ENCODE measurements at regions not wholly inside any gene's neighbourhood (a gene's known extent, or its start where the extent isn't known, plus 50 kb on each side); places are given as distances from the start of the nearest gene placed in this dataset.
"Not testable (repeated sequence)": the region's sequence is repeated elsewhere in the genome, so short reads cannot be mapped to it uniquely, and the experiment has no call there.

DNA sequence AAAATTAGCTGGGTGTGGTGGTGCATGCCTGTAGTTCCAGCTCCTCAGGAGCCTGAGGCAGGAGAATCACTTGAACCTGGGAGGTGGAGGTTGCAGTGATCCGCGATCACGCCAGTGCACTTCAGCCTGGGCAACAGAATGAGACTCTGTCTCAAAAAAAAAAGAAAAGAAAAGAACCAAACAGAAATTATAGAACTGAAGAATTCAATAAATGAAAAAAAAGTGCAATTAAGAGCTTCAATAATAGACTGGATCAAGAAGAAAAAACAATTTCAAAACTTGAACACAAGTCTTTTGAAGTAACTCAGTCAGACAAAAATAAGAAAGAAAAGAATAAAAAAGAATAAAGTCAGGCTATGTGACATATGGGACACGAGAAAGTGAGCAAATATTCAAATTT is 175.8 kb upstream of the ZSWIM2 start:
- POLR2A ChIA-PET = no interaction called here
- no peak for DNase-seq (ENCODE audit: extremely low spot score)
- CTCF ChIA-PET = no interaction called here
- TF ChIP-seq BHLHE40 (IDR thresholded peaks at IDR 0.05; ENCODE audit: borderline replicate concordance) = no peak
- TF ChIP-seq, protein P1, sequence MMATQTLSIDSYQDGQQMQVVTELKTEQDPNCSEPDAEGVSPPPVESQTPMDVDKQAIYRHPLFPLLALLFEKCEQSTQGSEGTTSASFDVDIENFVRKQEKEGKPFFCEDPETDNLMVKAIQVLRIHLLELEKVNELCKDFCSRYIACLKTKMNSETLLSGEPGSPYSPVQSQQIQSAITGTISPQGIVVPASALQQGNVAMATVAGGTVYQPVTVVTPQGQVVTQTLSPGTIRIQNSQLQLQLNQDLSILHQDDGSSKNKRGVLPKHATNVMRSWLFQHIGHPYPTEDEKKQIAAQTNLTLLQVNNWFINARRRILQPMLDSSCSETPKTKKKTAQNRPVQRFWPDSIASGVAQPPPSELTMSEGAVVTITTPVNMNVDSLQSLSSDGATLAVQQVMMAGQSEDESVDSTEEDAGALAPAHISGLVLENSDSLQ (IDR thresholded peaks at IDR 0.05) = no peak
- no peak for TF ChIP-seq SP1 (IDR thresholded peaks at IDR 0.05)

DNA sequence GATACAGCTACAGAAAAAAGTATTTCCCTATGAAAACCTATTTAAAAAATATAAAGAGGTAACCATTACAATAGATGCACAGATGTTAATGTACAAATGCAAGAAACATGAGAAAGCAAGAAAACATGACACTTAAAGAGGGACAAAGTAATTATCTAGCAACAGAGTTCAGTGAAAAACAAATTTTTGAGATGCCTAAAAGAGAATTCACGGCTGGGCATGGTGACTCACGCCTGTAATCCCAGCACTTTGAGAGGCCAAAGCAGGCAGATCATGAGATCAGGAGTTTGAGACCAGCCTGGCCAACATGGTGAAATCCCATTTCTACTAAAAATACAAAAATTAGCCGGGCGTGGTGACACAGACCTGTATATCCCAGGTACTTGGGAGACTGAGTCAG is 175.0 kb upstream of the ZSWIM2 start:
- DNase-seq (ENCODE audit: extremely low spot score); CTCF ChIA-PET; POLR2A ChIA-PET: not testable (repeated sequence)

DNA sequence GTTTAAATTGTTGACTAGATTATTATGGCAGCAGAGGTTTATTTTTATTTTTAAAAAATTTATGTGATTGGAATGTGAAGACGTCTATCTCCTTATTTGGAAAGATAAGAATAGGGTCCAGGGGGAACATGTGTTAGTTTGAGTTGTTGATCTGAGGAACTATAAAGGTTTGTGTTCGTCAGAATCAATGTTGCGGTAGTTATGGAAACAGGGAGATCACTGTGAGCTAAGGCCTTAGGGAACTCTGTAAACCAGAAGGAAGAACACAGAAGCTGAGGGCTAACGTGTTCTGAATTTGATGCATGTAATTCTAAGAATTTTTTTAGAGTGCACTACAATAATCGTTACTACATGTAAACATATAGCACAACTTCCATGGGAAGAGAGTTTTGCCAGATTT is 168.5 kb upstream of the ZSWIM2 start:
- ChIA-PET CTCF (no interaction called here), POLR2A (no interaction called here)
- DNase-seq (ENCODE audit: extremely low spot score) = no peak
- no peak for TF ChIP-seq LEF1 (IDR thresholded peaks at IDR 0.05; ENCODE audit: borderline replicate concordance)
- no peak for TF ChIP-seq NFRKB (IDR thresholded peaks at IDR 0.05)
- no peak for TF ChIP-seq TARDBP (IDR thresholded peaks at IDR 0.05)
- TF ChIP-seq FOXK2 (IDR thresholded peaks at IDR 0.05) = no peak
- no peak for TF ChIP-seq ZNF384 (IDR thresholded peaks at IDR 0.05)
- TF ChIP-seq, protein P1 (IDR thresholded peaks at IDR 0.05) = no peak
- no peak for TF ChIP-seq CTBP1 (IDR thresholded peaks at IDR 0.05; ENCODE audit: borderline replicate concordance)
- no peak for TF ChIP-seq HDGF (IDR thresholded peaks at IDR 0.05; ENCODE audit: borderline replicate concordance)
- no peak for TF ChIP-seq ELF4 (IDR thresholded peaks at IDR 0.05)
- no peak for TF ChIP-seq BHLHE40 (IDR thresholded peaks at IDR 0.05; ENCODE audit: borderline replicate concordance)

DNA sequence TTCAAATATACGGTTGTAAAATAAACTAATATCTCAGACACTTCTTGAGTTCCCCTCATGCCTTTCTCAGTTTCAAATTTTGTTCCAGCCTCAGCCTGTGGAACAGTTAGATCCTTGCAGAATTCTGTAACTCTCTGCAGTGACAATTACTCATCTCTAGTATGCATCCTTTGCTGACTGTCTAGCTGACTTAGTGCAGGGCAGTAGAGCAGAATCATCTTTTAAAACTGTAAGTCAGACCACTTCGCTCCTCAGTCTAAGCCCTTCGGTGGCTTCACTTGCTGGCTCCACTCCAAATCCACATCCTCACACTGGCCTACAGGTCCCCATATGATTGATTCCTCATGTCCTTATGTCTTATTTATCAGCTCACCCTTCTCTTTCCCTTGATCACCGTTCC is 164.1 kb upstream of the ZSWIM2 start:
- TF ChIP-seq CTBP1 (IDR thresholded peaks at IDR 0.05; ENCODE audit: borderline replicate concordance) (no peak), SUZ12 (IDR thresholded peaks at IDR 0.05) (no peak), FOXK2 (IDR thresholded peaks at IDR 0.05) (no peak), NFRKB (IDR thresholded peaks at IDR 0.05) (no peak)
- TF ChIP-seq, protein P1 (IDR thresholded peaks at IDR 0.05) = no peak
- no peak for DNase-seq (ENCODE audit: extremely low spot score)
- POLR2A ChIA-PET = no interaction called here
- CTCF ChIA-PET = no interaction called here

DNA sequence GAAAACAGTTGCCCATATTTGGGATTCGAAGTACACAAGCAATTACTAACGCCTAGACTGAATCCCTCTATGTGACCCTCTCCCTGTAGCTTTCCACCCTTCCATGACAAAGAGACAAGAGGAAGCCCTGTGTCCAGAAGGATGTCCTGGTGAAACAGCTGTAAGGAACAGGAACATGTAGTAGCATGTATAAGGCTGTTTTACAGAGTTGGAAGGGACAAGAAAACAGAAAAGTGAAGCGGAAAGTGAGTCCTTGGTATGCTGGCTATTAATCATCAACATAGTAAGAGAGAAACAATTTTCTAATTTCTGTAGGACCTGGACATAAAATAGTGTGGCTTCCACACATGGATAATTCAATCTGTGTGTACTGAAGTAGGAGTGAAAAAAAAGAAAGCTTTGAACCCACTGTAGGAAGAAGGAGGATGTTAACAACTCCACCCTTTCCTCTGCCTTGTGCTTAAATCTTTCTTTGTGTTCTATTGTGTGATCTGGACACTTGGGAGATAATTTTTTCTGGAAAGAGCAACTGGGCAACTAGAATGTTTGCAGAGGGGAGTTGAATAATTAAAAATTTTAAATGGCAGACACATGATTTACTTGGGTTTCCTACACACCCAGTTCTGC is 162.3 kb upstream of the ZSWIM2 start:
- DNase-seq (ENCODE audit: extremely low spot score) = no peak
- POLR2A ChIA-PET = no interaction called here
- CTCF ChIA-PET = no interaction called here
- no peak for TF ChIP-seq NFRKB (IDR thresholded peaks at IDR 0.05)
- TF ChIP-seq FOXM1 (IDR thresholded peaks at IDR 0.05; ENCODE audit: borderline replicate concordance) = no peak
- no peak for TF ChIP-seq FOXA1 (IDR thresholded peaks at IDR 0.05)
- TF ChIP-seq ARNT (IDR thresholded peaks at IDR 0.05) = no peak
- TF ChIP-seq, protein P1 (IDR thresholded peaks at IDR 0.05) = no peak
- no peak for TF ChIP-seq BHLHE40 (IDR thresholded peaks at IDR 0.05; ENCODE audit: borderline replicate concordance)
- TF ChIP-seq SP1 (IDR thresholded peaks at IDR 0.05) = no peak

DNA sequence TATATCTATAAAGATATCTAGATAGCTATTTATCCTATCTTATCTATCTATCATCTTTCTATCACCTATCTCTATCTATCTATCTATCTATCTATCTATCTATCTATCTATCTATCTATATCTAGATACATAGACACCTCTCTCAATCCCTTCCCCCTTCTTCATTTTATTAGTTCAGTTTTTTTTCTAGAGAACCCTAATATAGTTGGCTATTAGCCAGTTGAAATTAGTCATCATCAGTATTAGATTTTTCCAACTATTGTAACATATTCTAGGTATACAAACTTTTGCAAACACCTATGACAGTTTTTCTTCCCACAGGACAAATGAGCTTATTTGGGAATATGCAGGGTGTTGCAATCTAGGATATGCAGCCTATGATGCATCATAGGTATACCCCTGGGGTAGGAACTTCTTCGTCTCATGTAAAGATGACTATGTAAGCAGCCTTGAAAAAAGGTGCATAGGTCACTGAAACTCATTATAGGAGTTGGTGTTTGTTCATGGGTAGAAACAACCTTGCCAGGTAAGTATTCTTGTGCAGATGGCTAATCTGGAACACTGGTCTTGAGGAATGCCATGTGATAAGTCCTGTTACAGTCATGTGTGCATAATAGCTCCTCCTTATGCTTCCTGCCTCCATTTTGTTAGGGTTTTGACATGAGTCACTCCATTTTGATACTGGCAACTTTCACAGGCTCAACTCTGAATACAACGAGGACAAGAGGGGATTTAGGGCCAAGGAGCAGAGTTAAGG is 160.7 kb upstream of the ZSWIM2 start:
- ChIA-PET CTCF (no interaction called here), POLR2A (no interaction called here)
- DNase-seq (ENCODE audit: extremely low spot score) = no peak
- TF ChIP-seq FOXK2 (IDR thresholded peaks at IDR 0.05) (no peak), SP1 (IDR thresholded peaks at IDR 0.05) (no peak), ELF4 (IDR thresholded peaks at IDR 0.05) (no peak), HDGF (IDR thresholded peaks at IDR 0.05; ENCODE audit: borderline replicate concordance) (no peak), CTBP1 (IDR thresholded peaks at IDR 0.05; ENCODE audit: borderline replicate concordance) (no peak), TARDBP (IDR thresholded peaks at IDR 0.05) (no peak), SUZ12 (IDR thresholded peaks at IDR 0.05) (no peak), ARNT (IDR thresholded peaks at IDR 0.05) (no peak), BHLHE40 (IDR thresholded peaks at IDR 0.05; ENCODE audit: borderline replicate concordance) (no peak), L3MBTL2 (conservative IDR thresholded peaks at IDR 0.05) (no peak), FOXM1 (IDR thresholded peaks at IDR 0.05; ENCODE audit: borderline replicate concordance) (no peak), FOXA1 (IDR thresholded peaks at IDR 0.05) (no peak), NFRKB (IDR thresholded peaks at IDR 0.05) (no peak), ZNF384 (IDR thresholded peaks at IDR 0.05) (no peak), LEF1 (IDR thresholded peaks at IDR 0.05; ENCODE audit: borderline replicate concordance) (no peak)
- TF ChIP-seq, protein P1 (IDR thresholded peaks at IDR 0.05) = no peak
